HepG2 (cell line): ENCODE measurements at regions not wholly inside any gene's neighbourhood (a gene's known extent, or its start where the extent isn't known, plus 50 kb on each side); places are given as distances from the start of the nearest gene placed in this dataset.

Experiments
- ATAC-seq: fragments of 200-7000 bp; cut with Tn5 transposase; 3 replicates; pipeline ENCODE4 v1.9.1; 2020; ENCODE audit warnings: mild to moderate bottlenecking, moderate library complexity
- BruUV-seq: library from RNA; stranded (reverse); fragments of 400-500 nt; replicated peaks from 2 replicates; lab custom pipeline; 2021; lab: Mats Ljungman, UMichigan
- CTCF ChIA-PET: fragments of 300-600 bp; formaldehyde crosslinking; extraction: SDS; loops from one replicate; lab custom pipeline; 2021; ENCODE audit warnings: low total read pairs, inconsistent platforms, low intra/inter-chr PET ratio; lab: Yijun Ruan, JAX
- POLR2A ChIA-PET: fragments of 350-600 bp; sonication (Branson Sonifier 250); formaldehyde crosslinking; loops from one replicate; lab custom pipeline; 2020; ENCODE audit warnings: antibody characterized with exemption, inconsistent platforms; lab: Yijun Ruan, JAX
- DNase-seq: peaks from one replicate; pipeline ENCODE4 v3.0.0-alpha.2; 2015; ENCODE audit warnings: low spot score
- FAIRE-seq: peaks from 3 replicates; lab custom pipeline; 2011; peaks lifted over from hg19 to GRCh38; lab: Jason Lieb, UNC
- H2AFZ ChIP-seq: one replicate; pipeline ENCODE4 v1.6.1; 2011; ENCODE audit warnings: low read length, inconsistent platforms
- H3K27ac ChIP-seq: fragments of 300-600 bp; 3 replicates; pipeline ENCODE4 v1.8.0; 2011; ENCODE audit warnings: mixed run types, mild to moderate bottlenecking, mixed read lengths, low read length, inconsistent platforms; ENCODE audit not compliant: insufficient read depth; ENCODE audit errors: extremely low read length
- H3K27me3 ChIP-seq, 2 experiments: fragments of 200-600 bp in 1 of 2; 2 replicates in 1 of 2; 3 replicates in 1 of 2; pipeline versions ENCODE4 v1.6.0 to v1.8.0; 2011; ENCODE audit warnings: low read length in 2 of 2, mild to moderate bottlenecking in 2 of 2, moderate library complexity in 2 of 2, inconsistent platforms in 1 of 2; ENCODE audit not compliant: insufficient read depth in 2 of 2, control insufficient read depth in 1 of 2
- H3K36me3 ChIP-seq, 2 experiments: fragments of 200-600 bp in 1 of 2; replicated peaks in 1 of 2; 2 replicates in 1 of 2; 3 replicates in 1 of 2; pipeline versions ENCODE4 v1.5.1 to v1.8.0; 2011; ENCODE audit warnings: low read length in 2 of 2, inconsistent platforms in 1 of 2; ENCODE audit not compliant: insufficient read depth in 2 of 2, control insufficient read depth in 1 of 2
- H3K4me1 ChIP-seq: 2 replicates; pipeline ENCODE4 v1.5.1; 2012; ENCODE audit warnings: low read length, inconsistent platforms; ENCODE audit not compliant: insufficient read depth
- H3K4me2 ChIP-seq: 2 replicates; pipeline ENCODE4 v1.6.0; 2011; ENCODE audit warnings: low read depth, low read length, inconsistent platforms
- H3K4me3 ChIP-seq, 3 experiments: fragments of 200-600 bp in 1 of 3; sonication (generic), shearing (Covaris generic) in 1 of 3; replicated peaks in 1 of 3; 2 replicates each; pipeline ENCODE4 v1.5.1; 2011 to 2016; ENCODE audit warnings: low read length in 3 of 3, inconsistent platforms in 2 of 3, low read depth in 2 of 3, mild to moderate bottlenecking in 2 of 3, control low read depth in 1 of 3, mixed read lengths in 1 of 3; ENCODE audit not compliant: insufficient read depth in 1 of 3
- H3K79me2 ChIP-seq: one replicate; pipeline ENCODE4 v1.6.1; 2011; ENCODE audit warnings: low read length, inconsistent platforms; ENCODE audit not compliant: insufficient read depth
- H3K9ac ChIP-seq: 2 replicates; pipeline ENCODE4 v1.6.0; 2011; ENCODE audit warnings: mild to moderate bottlenecking, low read depth, low read length, inconsistent platforms; ENCODE audit not compliant: insufficient read depth
- H3K9me3 ChIP-seq: 2 replicates; pipeline ENCODE4 v1.5.1; 2012; ENCODE audit warnings: mild to moderate bottlenecking, low read length
- H4K20me1 ChIP-seq: 2 replicates; pipeline ENCODE4 v1.6.0; 2011; ENCODE audit warnings: inconsistent platforms, mild to moderate bottlenecking, low read length, moderate library complexity; ENCODE audit not compliant: insufficient read depth
- BRF2 ChIP-seq: sonication (generic); formaldehyde crosslinking; IDR thresholded peaks from 2 replicates; pipeline ENCODE4 v1.8.1; 2022; ENCODE audit warnings: mild to moderate bottlenecking, missing genetic modification reagents
- ETV5 ChIP-seq: IDR thresholded peaks from 2 replicates; pipeline ENCODE4 v1.6.1; 2018; ENCODE audit warnings: missing biosample characterization, missing genetic modification reagents, inconsistent platforms, borderline replicate concordance
- FOXA1 ChIP-seq, 2 experiments: fragments of 450-650 bp in 1 of 2; sonication (generic) in 1 of 2; formaldehyde crosslinking in 1 of 2; IDR thresholded peaks; 2 replicates each; pipeline versions ENCODE4 v1.4.0 to v1.6.1; 2016 to 2020; ENCODE audit warnings: missing genetic modification reagents in 1 of 2
- HDAC2 ChIP-seq: sonication (generic); formaldehyde crosslinking; IDR thresholded peaks from 2 replicates; pipeline ENCODE4 v1.4.0; 2020; ENCODE audit warnings: missing genetic modification reagents
- HIC2 ChIP-seq: sonication (generic); formaldehyde crosslinking; IDR thresholded peaks from 2 replicates; pipeline ENCODE4 v1.9.0; 2022; ENCODE audit warnings: low read depth, missing genetic modification reagents
- NKX3-1 ChIP-seq: sonication (generic); formaldehyde crosslinking; IDR thresholded peaks from 2 replicates; pipeline ENCODE4 v1.5.0; 2020; ENCODE audit warnings: missing genetic modification reagents
- ZNF207 ChIP-seq: fragments of 450-650 bp; IDR thresholded peaks from 2 replicates; pipeline ENCODE4 v1.6.1; 2016; ENCODE audit warnings: antibody characterized with exemption, borderline replicate concordance
- ZNF274 ChIP-seq: sonication (generic); formaldehyde crosslinking; IDR thresholded peaks from 2 replicates; pipeline ENCODE4 v1.5.1; 2020; ENCODE audit warnings: mild to moderate bottlenecking, missing genetic modification reagents
- ZNF589 ChIP-seq: sonication (generic); formaldehyde crosslinking; conservative IDR thresholded peaks from 2 replicates; pipeline ENCODE4 v1.8.0; 2022; ENCODE audit warnings: mild to moderate bottlenecking, moderate library complexity, missing genetic modification reagents
- ZNF615 ChIP-seq: sonication (generic); formaldehyde crosslinking; IDR thresholded peaks from 2 replicates; pipeline ENCODE4 v1.5.0; 2020; ENCODE audit warnings: mild to moderate bottlenecking, missing genetic modification reagents, borderline replicate concordance
- ZNF761 ChIP-seq: sonication (generic); formaldehyde crosslinking; conservative IDR thresholded peaks from 2 replicates; pipeline ENCODE4 v1.4.0; 2020; ENCODE audit warnings: mild to moderate bottlenecking, missing genetic modification reagents
- ZNF776 ChIP-seq: sonication (generic); formaldehyde crosslinking; IDR thresholded peaks from 2 replicates; pipeline ENCODE4 v1.4.0; 2020; ENCODE audit warnings: mild to moderate bottlenecking, missing genetic modification reagents
- ZZZ3 ChIP-seq: sonication (generic); formaldehyde crosslinking; IDR thresholded peaks from 2 replicates; pipeline ENCODE4 v1.4.0; 2020; ENCODE audit warnings: missing genetic modification reagents, mild to moderate bottlenecking, borderline replicate concordance
- WGBS: methylation state at CpG from one replicate; pipeline ENCODE4 v1.1.6; 2017; ENCODE audit warnings: low lambda C conversion rate; 5-methylcytosine and 5-hydroxymethylcytosine counted together
- in situ Hi-C: cut with HindIII; loops from 2 replicates; pipeline ENCODE4 v1.10.0; 2017; ENCODE audit warnings: low pct_unique_long_range_greater_than_20kb; ENCODE audit not compliant: extremely low pct_ligation_motif_present
- intact Hi-C: fragments of 100-400 bp; cut with micrococcal nuclease; formaldehyde crosslinking; loops from one replicate; pipeline ENCODE4 v1.10.0; 2022; ENCODE audit not compliant: unreplicated experiment

GRCh38 chr10:108523016-108523800, 1358.7 kb upstream of the SORCS1 start:
- Histone ChIP-seq H3K27me3 (no peaks in the 10 kb centered on the region), H3K36me3 (no peaks in the 10 kb centered on the region), H3K4me3 (no peak overlapping the region), H3K4me2 (no peak overlapping the region), H2AFZ (no peak overlapping the region), H3K79me2 (no peaks in the 10 kb centered on the region), H4K20me1 (no peaks in the 10 kb centered on the region), H3K9ac (no peak overlapping the region), H3K27ac (no peak overlapping the region), H3K9me3 (peaks cover 83% of the 10 kb centered on the region), H3K4me1 (no peaks in the 10 kb centered on the region)
- DNase-seq (no peak), ATAC-seq (no peak), FAIRE-seq (no peak)
- intact Hi-C loops (no loop called here), in situ Hi-C loops (no loop called here)
- WGBS = 1% methylated on average over 4 of the region's 4 CpGs
- TF ChIP-seq ZNF615 (CRISPR knock-in tag) = no peak
- TF ChIP-seq HDAC2 (CRISPR knock-in tag) = no peak
- no peak for TF ChIP-seq ZNF776 (CRISPR knock-in tag)
- TF ChIP-seq ZZZ3 = no peak
- no peak for TF ChIP-seq ZNF761 (CRISPR knock-in tag)
- TF ChIP-seq ZNF589 (CRISPR knock-in tag) = no peak
- no peak for TF ChIP-seq ETV5 (CRISPR knock-in tag)
- no peak for TF ChIP-seq FOXA1 (IDR thresholded peaks at IDR 0.05)
- TF ChIP-seq FOXA1 (CRISPR knock-in tag; IDR thresholded peaks at IDR 0.05) = no peak
- no peak for TF ChIP-seq ZNF207
- TF ChIP-seq ZNF274 = no peak
- TF ChIP-seq BRF2 (CRISPR knock-in tag) = no peak
- TF ChIP-seq HIC2 (CRISPR knock-in tag) = no peak
- no peak for TF ChIP-seq NKX3-1
- no TSS peak for BruUV-seq
- CTCF ChIA-PET = no interaction called here
- POLR2A ChIA-PET = no interaction called here
